Urothelium cell line (cell line): ENCODE measurements at regions not wholly inside any gene's neighbourhood (a gene's known extent, or its start where the extent isn't known, plus 50 kb on each side); places are given as distances from the start of the nearest gene placed in this dataset.
"Not testable (repeated sequence)": the region's sequence is repeated elsewhere in the genome, so short reads cannot be mapped to it uniquely, and the experiment has no call there.

ENCODE experiments used
- DNase-seq: peaks from one replicate; pipeline ENCODE4 v3.0.0; 2011; ENCODE audit warnings: low spot score, mixed read lengths
- FAIRE-seq: peaks from 2 replicates; lab custom pipeline; 2011; peaks lifted over from hg19 to GRCh38; lab: Jason Lieb, UNC

GRCh38 chr3:191078913-191079312, 120.1 kb upstream of the OSTN start:
- not testable (repeated sequence) for DNase-seq, FAIRE-seq

- FAIRE-seq (no peak), DNase-seq (no peak)
Observed at GRCh38 chr3:191076903-191077552, 122.0 kb upstream of the OSTN start.

GRCh38 chr3:191074511-191074910, 124.5 kb upstream of the OSTN start:
- FAIRE-seq (no peak), DNase-seq (no peak)

- no peak for FAIRE-seq
- no peak for DNase-seq
Observed at GRCh38 chr3:191070762-191071403, 128.2 kb upstream of the OSTN start.

- DNase-seq, result peak; percentile 28
Observed at GRCh38 chr3:191070201-191070600, 128.8 kb upstream of the OSTN start.

GRCh38 chr3:191068946-191069813, 129.9 kb upstream of the OSTN start:
- no peak for DNase-seq
- FAIRE-seq, result no peak

More at GRCh38 chr3:191070201-191070600, 128.8 kb upstream of the OSTN start:
- FAIRE-seq, result no peak

GRCh38 chr3:191066669-191067068, 132.4 kb upstream of the OSTN start:
- no peak for FAIRE-seq
- DNase-seq, result no peak

- DNase-seq (no peak), FAIRE-seq (no peak)
Observed at GRCh38 chr3:191065181-191065805, 133.7 kb upstream of the OSTN start.

- DNase-seq (no peak), FAIRE-seq (no peak)
Observed at GRCh38 chr3:191051037-191051436, 148.0 kb upstream of the OSTN start.

- FAIRE-seq, result no peak
- DNase-seq, result no peak
Observed at GRCh38 chr3:191047930-191048329, 151.1 kb upstream of the OSTN start.

GRCh38 chr3:191030929-191031328, 168.1 kb upstream of the OSTN start:
- FAIRE-seq (no peak), DNase-seq (no peak)

GRCh38 chr3:191030491-191030890, 168.0 kb upstream of the GMNC start:
- no peak for DNase-seq
- FAIRE-seq, result no peak

GRCh38 chr3:191026746-191027145, 164.3 kb upstream of the GMNC start:
- FAIRE-seq (no peak), DNase-seq (no peak)

GRCh38 chr3:191020730-191021396, 158.4 kb upstream of the GMNC start:
- no peak for FAIRE-seq
- no peak for DNase-seq

- DNase-seq (no peak), FAIRE-seq (no peak)
Observed at GRCh38 chr3:191019855-191020254, 157.4 kb upstream of the GMNC start.

- FAIRE-seq, DNase-seq: not testable (repeated sequence)
Observed at GRCh38 chr3:191015960-191016359, 153.5 kb upstream of the GMNC start.

GRCh38 chr3:191008074-191008473, 145.6 kb upstream of the GMNC start:
- DNase-seq (no peak), FAIRE-seq (no peak)

- DNase-seq (no peak), FAIRE-seq (no peak)
Observed at GRCh38 chr3:191005790-191006189, 143.3 kb upstream of the GMNC start.

GRCh38 chr3:191003742-191004141, 141.2 kb upstream of the GMNC start:
- no peak for DNase-seq
- FAIRE-seq, result no peak

GRCh38 chr3:190996181-190996775, 133.8 kb upstream of the GMNC start:
- DNase-seq (no peak), FAIRE-seq (no peak)
